ENCODE measurements at regions not wholly inside any gene's neighbourhood (a gene's known extent, or its start where the extent isn't known, plus 50 kb on each side); places are given as distances from the start of the nearest gene placed in this dataset.

- TF ChIP-seq CTCF (conservative IDR thresholded peaks at IDR 0.05; ENCODE audit: control insufficient read depth, insufficient read depth, low read depth, low read length): no peak
- H3K4me3 ChIP-seq (ENCODE audit: control insufficient read depth, low read depth, low read length): no peak overlapping the region
- no peak for DNase-seq (ENCODE audit: low read depth)
These were observed 55.1 kb upstream of the ST8SIA3 start for GRCh38 chr18:57297306-57297705.

GRCh38 chr18:57299931-57300330 lies 52.4 kb upstream of the ST8SIA3 start:
- TF ChIP-seq CTCF (conservative IDR thresholded peaks at IDR 0.05; ENCODE audit: control insufficient read depth, insufficient read depth, low read depth, low read length): no peak
- H3K4me3 ChIP-seq (ENCODE audit: control insufficient read depth, low read depth, low read length): no peak overlapping the region
- DNase-seq (ENCODE audit: low read depth): no peak

GRCh38 chr18:57301573-57302559 lies 50.5 kb upstream of the ST8SIA3 start:
- TF ChIP-seq CTCF (conservative IDR thresholded peaks at IDR 0.05; ENCODE audit: control insufficient read depth, insufficient read depth, low read depth, low read length): no peak
- DNase-seq (ENCODE audit: low read depth): no peak

More at GRCh38 chr18:57301573-57302559, 50.5 kb upstream of the ST8SIA3 start:
- no peak overlapping the region for H3K4me3 ChIP-seq (ENCODE audit: control insufficient read depth, low read depth, low read length)

All from fibroblast of mammary gland (primary cell).